GM19238 (cell line): ENCODE measurements at regions not wholly inside any gene's neighbourhood (a gene's known extent, or its start where the extent isn't known, plus 50 kb on each side); places are given as distances from the start of the nearest gene placed in this dataset.
"Not testable (repeated sequence)": the region's sequence is repeated elsewhere in the genome, so short reads cannot be mapped to it uniquely, and the experiment has no call there.

Experiments
- DNase-seq: peaks from one replicate; pipeline ENCODE4 v3.0.0; 2011; ENCODE audit warnings: low spot score; ENCODE audit not compliant: insufficient read length

GRCh38 chr10:55766212-55766611, 594.8 kb downstream of the ZWINT start:
- DNase-seq = no peak

- DNase-seq = no peak
Measured at GRCh38 chr10:55750458-55750857, 610.6 kb downstream of the ZWINT start.

DNA sequence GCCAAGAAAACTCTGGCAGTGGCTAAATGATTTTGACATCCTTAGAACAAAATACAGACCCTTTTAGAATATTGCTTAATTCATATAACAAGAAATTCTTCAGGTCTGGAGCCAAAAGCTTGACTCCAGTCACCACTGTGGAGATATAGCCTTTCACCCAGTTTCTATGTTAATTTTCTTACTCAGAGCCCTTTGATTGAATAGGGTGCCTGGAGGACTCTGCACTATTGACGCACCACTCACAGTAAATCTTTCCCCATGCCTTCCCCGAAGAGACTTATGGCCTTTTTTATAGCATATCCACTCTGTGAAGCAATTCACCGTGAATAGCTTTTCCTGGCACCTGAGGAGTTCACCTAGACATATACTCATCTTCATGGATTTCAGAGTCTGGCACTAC, 613.8 kb downstream of the ZWINT start:
- DNase-seq = no peak

- DNase-seq = no peak
Measured at GRCh38 chr10:55746002-55746401, 615.1 kb downstream of the ZWINT start.

DNA sequence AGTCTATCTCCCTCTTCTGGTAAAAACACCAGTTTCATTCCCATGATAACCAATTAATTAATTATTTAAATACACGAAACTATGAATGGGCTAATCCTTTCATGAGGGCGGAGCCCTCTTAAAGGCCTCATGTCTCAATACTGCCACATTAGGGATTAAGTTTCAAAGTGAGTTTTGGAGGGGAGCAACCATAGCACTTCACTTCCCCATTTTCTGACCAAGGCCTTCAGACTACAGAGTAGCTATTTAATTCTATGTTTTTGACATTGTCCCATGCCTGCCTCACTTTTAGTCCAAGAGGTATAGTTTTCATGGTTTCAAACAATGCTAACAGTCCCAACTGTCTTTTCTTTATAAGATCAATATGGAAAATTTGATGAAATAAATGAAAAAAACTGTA, 618.6 kb downstream of the ZWINT start:
- DNase-seq = no peak

GRCh38 chr10:55740767-55741166, 620.3 kb downstream of the ZWINT start:
- DNase-seq = not testable (repeated sequence)

GRCh38 chr10:55740110-55740509, 620.9 kb downstream of the ZWINT start:
- no peak for DNase-seq

DNA sequence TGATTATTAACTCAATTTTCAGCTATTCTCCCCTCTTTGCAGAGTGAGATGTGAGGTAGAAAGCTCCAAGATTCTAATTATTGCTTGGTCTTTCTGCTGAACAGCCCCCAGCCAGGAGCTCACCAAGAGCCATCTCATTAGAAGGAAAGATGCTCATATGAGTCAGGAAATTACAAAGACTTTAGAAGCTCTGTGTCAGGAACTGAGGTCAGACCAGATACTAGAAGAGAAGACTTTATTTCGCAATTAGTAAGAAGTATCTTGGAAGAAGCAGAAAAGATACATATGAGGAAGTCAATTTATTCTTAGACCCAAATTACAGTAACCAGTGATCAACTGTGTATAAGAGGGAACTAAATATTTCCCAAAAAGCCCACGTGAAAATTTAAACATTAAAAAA, 626.9 kb downstream of the ZWINT start:
- no peak for DNase-seq

DNA sequence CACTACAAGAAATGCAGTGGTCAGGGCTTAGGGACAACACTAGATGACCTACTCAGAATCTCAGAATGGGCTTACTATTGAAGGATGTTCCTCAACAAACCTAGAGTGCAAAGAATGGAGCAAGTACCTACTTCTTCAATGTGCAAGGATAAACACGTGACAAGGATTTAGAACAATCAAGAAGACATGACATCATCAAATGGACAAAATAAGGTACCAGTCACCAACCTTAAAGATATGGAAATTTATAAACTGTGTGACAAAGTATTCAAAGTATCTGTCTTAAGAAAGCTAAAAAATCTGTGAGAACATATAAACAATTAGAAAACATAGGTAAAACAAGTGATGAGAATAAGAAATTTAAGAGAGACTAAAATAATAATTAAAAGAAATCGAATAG, 656.1 kb downstream of the ZWINT start:
- DNase-seq = no peak

DNA sequence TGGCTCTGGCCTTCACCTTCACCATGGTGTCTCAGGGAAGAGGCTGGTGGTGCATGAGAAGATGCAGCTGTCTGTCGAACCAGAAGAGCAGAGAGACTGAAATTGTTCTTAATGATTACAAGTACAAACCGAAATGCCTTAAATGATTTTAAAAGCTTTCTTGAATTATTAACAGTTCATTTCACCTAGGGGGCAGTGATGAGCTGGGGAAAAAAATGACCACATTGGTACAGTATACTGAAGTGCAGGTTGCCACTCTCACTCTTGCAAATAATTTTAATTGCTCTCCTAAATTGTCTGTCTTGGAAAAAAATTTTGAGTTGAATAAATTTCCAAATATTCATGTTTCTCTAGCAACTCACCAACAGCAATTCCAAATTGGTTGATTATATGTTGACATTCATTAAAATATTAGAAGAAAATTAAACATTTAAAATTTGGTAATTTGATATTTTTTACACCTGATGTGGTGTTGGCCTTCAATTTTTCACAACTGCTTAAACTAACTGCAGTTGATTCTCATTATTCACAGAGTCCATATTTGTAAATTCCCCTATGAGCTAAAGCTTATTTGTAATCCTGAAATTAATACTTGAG, 692.6 kb downstream of the ZWINT start:
- no peak for DNase-seq

- no peak for DNase-seq
Measured at GRCh38 chr10:55653531-55653930, 707.5 kb downstream of the ZWINT start.

DNA sequence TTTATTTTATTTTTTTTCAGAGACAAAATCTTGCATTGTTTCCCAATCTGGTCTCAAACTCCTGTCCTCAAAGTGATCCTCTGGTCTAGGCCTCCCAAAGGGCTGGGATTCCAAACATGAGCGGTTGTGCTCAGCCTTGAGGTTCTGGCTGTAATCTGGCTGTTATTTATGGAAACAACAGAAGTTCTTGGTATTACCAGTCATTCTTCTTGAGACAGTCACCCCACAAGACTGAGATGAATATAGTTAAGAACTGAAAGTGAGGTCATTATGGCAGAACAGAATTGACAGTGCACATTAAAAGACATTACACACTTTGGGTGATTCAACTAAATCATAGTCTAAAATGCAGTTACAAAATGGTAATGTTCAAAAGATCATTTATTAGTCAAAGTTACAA, 719.5 kb downstream of the ZWINT start:
- no peak for DNase-seq

- no peak for DNase-seq
Measured at GRCh38 chr10:55631071-55631654, 729.9 kb downstream of the ZWINT start.

DNA sequence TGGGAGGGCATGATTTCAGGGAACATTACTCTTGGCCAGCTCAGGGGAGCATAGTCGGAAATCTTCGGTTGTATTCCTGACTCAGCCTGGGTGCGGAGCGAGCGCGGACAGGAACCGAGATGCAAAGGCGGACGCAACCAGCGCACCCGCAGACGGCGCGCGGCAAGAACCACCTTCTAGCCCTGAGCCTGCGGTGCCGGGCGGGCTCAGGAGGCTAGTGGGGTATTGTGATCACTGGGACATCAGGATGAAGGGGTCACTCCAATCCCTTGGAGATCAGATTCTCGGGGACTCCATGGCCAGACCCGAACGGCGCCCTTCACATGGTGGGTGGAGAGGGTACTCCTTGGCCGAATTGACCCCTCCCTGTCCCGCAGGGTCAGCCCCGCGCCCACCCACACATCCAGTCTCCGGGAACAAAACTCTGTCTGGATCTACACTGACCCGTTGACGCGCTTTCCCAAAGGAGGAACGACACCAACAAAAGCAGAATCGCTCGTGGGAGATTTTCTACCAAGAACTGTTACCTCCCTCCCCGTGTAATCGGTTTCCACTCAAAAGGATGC, 730.5 kb downstream of the ZWINT start:
- no peak for DNase-seq

GRCh38 chr10:55629793-55630490, 731.1 kb downstream of the ZWINT start:
- DNase-seq = no peak

DNA sequence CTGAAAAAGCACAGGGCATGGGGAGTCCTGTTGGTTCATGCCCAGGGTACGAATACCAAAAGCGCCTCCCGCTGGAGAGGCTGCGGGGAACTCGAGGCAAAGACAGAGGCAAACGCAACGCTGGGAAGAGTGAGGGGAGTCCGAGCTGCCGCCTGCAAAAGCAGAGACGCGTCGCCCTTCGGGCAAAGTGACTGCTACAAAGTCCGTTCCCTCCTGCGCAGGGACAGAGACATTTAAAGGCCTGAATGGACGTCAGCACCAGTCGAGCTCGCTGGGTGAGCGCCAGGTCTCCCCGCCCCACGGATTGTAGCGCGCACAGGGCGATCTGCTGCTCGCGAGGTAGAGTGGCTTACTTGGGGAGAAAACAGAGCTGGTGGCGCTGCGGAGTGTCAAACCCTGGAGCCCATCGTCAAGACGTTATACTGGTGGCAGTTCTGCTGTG, 732.8 kb downstream of the ZWINT start:
- DNase-seq = no peak

DNA sequence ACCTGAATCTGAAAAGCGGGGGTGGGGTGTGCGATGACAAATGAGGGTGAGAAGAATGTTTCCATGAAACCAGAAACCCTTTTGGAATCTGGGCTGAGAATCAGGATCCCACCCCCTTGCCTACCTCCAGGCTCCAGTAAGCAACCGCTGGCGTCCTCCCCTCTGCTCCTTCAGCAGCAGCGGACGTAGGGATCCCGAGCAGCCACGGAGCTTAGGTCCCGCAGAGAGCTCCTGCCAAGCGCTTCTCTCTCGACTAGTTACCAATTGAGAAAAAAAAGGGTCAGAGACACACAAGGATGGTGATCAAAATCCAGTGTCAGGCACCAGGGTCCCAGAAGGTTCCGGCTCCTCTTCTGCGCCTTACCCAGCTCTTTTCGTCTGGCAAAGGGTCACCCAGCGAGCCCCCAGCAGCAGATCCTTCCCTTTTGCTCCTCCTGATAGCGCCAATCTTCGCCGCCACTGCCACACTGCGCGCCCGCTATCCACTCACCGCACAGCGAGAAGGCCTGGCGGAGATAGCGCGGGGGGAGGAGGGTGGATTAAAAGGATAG, 733.5 kb downstream of the ZWINT start:
- no peak for DNase-seq

GRCh38 chr10:55601690-55602478, 759.2 kb downstream of the ZWINT start:
- DNase-seq = not testable (repeated sequence)

DNA sequence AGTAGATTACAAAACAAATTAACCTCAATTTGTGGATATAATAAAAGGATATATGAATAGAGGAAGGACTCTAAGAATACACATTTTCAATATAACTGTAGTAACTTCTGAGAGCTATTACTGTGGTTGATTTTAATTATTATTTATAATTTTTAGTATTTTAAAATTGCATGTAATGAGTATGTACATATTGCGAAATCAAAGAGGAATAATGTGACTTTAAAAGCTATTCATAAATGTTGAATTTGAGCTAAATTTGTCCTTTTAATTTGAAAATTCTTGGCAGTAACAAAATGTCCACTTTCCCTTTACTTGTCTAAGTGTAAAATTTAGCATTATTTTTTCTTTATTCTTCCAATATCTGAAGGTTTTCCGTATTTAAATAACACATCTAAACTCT, 750.6 kb upstream of the PCDH15 start:
- DNase-seq = no peak

- DNase-seq = no peak
Measured at GRCh38 chr10:55550236-55550635, 749.2 kb upstream of the PCDH15 start.

GRCh38 chr10:55537497-55537896, 736.5 kb upstream of the PCDH15 start:
- DNase-seq = not testable (repeated sequence)
